ENCODE measurements at regions not wholly inside any gene's neighbourhood (a gene's known extent, or its start where the extent isn't known, plus 50 kb on each side); places are given as distances from the start of the nearest gene placed in this dataset.

DNA sequence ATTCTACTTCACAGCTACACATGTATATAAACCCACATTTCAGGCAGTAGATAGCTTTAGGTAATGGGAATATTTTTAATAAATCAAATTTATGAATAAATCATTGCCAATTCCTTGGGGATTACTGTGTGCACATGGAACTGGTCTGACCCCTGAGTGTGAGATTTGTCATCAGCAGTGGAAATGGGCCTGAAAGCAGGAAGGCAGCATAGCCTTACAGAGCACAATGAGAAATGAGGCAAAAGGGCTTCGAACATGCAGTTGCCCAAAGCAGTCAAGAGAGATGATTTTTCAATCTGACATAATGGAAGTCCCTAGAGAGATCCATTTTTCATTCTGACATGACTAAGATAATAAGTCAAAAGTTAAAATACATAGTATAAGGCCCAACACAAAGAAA lies 599.2 kb downstream of the TUSC7 start (continued):
- TF ChIP-seq, protein P1, sequence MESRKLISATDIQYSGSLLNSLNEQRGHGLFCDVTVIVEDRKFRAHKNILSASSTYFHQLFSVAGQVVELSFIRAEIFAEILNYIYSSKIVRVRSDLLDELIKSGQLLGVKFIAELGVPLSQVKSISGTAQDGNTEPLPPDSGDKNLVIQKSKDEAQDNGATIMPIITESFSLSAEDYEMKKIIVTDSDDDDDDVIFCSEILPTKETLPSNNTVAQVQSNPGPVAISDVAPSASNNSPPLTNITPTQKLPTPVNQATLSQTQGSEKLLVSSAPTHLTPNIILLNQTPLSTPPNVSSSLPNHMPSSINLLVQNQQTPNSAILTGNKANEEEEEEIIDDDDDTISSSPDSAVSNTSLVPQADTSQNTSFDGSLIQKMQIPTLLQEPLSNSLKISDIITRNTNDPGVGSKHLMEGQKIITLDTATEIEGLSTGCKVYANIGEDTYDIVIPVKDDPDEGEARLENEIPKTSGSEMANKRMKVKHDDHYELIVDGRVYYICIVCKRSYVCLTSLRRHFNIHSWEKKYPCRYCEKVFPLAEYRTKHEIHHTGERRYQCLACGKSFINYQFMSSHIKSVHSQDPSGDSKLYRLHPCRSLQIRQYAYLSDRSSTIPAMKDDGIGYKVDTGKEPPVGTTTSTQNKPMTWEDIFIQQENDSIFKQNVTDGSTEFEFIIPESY (IDR thresholded peaks at IDR 0.05; ENCODE audit: borderline replicate concordance, low read depth), result no peak

DNA sequence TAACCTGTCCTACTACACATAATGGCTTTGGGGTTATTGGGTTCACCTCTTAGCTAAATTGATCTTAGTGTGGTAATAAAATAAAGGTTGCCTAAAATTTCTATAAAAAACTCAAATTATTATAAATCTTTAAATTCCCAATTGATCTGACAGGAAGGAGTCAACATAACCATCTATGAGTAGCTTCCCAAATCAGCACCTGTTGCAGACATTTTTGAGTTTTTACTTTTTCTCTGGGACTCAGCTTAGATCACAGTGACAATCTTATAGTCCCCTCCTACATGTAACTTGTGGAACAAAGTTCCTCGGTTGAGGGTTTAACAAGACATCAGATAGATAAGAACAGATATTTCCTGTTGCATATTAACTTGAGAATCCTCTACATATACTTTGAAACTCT lies 601.0 kb downstream of the TUSC7 start:
- Histone ChIP-seq H3K27ac (ENCODE audit: low read depth in 2 of 2, low read length in 1 of 2) (no peak overlapping the region), H4K20me1 (ENCODE audit: insufficient read depth) (no peaks in the 10 kb centered on the region), H3K9ac (no peak overlapping the region), H3K79me2 (ENCODE audit: insufficient read depth) (no peaks in the 10 kb centered on the region), H3K36me3 (replicated peaks in 1 of 2; ENCODE audit: control insufficient read depth in 1 of 2, insufficient read depth in 2 of 2, low read length in 1 of 2) (no peaks in the 10 kb centered on the region), H3K9me3 (no peaks in the 10 kb centered on the region), H3K9me2 (no peaks in the 10 kb centered on the region), H3F3A (replicated peaks; ENCODE audit: insufficient read depth) (no peaks in the 10 kb centered on the region), H3K27me3 (ENCODE audit: insufficient read depth) (no peaks in the 10 kb centered on the region), H3K4me1 (ENCODE audit: control insufficient read depth in 1 of 2, insufficient read depth in 2 of 2, low read depth in 1 of 2, low read length in 1 of 2) (no peaks in the 10 kb centered on the region; a peak in 1 of 4 replicates), H3K4me2 (no peak overlapping the region), H3K4me3 (ENCODE audit: low read depth in 2 of 2, low read length in 1 of 2) (no peak overlapping the region), H2AFZ (ENCODE audit: low read depth) (no peak overlapping the region)
- ChIA-PET CTCF (interaction anchor here (0.5 kb wide), 1 partner anchor 17 kb away, joined by 3 read pairs; no protein-coding TSS in a partner anchor), POLR2A (no interaction called here)
- WGBS (ENCODE audit: low lambda C conversion rate), result 79% methylated on average over 1 of the region's 1 CpG
- DNase-seq, result no peak
- TF ChIP-seq, protein P2, sequence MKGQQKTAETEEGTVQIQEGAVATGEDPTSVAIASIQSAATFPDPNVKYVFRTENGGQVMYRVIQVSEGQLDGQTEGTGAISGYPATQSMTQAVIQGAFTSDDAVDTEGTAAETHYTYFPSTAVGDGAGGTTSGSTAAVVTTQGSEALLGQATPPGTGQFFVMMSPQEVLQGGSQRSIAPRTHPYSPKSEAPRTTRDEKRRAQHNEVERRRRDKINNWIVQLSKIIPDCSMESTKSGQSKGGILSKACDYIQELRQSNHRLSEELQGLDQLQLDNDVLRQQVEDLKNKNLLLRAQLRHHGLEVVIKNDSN (IDR thresholded peaks at IDR 0.05; ENCODE audit: borderline replicate concordance, low read depth), result no peak
- no peak for TF ChIP-seq JUND (IDR thresholded peaks at IDR 0.05)

DNA sequence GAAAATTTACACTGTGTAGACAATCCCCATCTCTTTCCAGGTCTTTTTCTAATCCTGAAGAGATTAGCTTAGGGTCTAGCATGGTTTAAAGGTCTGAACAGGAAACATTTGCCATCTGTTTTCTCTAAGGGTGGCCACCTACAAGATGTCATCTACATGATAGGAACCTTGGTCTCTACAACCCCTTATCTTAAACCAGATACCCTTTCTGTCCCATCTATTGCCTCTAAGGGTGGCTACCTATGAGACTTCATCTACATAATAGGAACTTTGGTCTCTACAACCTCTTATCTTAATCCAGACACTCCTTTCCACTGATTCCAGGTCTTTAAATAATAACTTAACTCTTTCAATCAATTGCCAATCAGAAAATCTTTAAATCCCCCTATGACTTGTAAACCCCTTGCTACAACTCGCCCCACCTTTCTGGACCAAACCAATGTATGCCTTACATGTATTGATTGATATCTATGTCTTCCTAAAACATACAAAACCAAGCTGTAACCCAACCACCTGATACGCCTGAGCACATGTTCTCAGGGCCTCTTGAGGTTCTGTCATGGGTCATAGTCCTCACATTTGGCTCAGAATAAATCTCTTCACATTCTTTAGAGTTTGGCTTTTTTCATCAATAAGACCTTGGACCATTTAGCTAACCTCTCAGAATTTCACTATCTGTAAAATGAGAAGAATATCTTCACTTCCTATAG lies 605.0 kb downstream of the TUSC7 start:
- no peak for DNase-seq

More for the DNA sequence above, 605.0 kb downstream of the TUSC7 start:
- Histone ChIP-seq H3K9ac (no peak overlapping the region), H3K79me2 (ENCODE audit: insufficient read depth) (no peaks in the 10 kb centered on the region), H3K4me2 (no peak overlapping the region), H3K4me1 (ENCODE audit: control insufficient read depth in 1 of 2, insufficient read depth in 2 of 2, low read depth in 1 of 2, low read length in 1 of 2) (no peaks in the 10 kb centered on the region), H3K36me3 (replicated peaks in 1 of 2; ENCODE audit: control insufficient read depth in 1 of 2, insufficient read depth in 2 of 2, low read length in 1 of 2) (no peaks in the 10 kb centered on the region), H2AFZ (ENCODE audit: low read depth) (no peak overlapping the region), H3F3A (replicated peaks; ENCODE audit: insufficient read depth) (no peaks in the 10 kb centered on the region), H3K4me3 (ENCODE audit: low read depth in 2 of 2, low read length in 1 of 2) (no peak overlapping the region), H4K20me1 (ENCODE audit: insufficient read depth) (no peaks in the 10 kb centered on the region), H3K27ac (ENCODE audit: low read depth in 2 of 2, low read length in 1 of 2) (no peak overlapping the region), H3K9me3 (no peaks in the 10 kb centered on the region), H3K27me3 (ENCODE audit: insufficient read depth) (no peaks in the 10 kb centered on the region), H3K9me2 (no peaks in the 10 kb centered on the region)
- TF ChIP-seq FOSL2 (IDR thresholded peaks at IDR 0.05; ENCODE audit: borderline replicate concordance, low read depth), result no peak
- TF ChIP-seq SMC3 (IDR thresholded peaks at IDR 0.05; ENCODE audit: low read depth, low read length), result no peak
- no peak for TF ChIP-seq YY1 (IDR thresholded peaks at IDR 0.05; ENCODE audit: low read depth)
- no peak for TF ChIP-seq SIN3A (IDR thresholded peaks at IDR 0.05; ENCODE audit: borderline replicate concordance, low read depth, low read length)
- no peak for TF ChIP-seq MEF2A (IDR thresholded peaks at IDR 0.05; ENCODE audit: borderline replicate concordance, low read depth)
- TF ChIP-seq FOXM1 (IDR thresholded peaks at IDR 0.05; ENCODE audit: low read depth), result no peak
- no peak for TF ChIP-seq ELF1 (IDR thresholded peaks at IDR 0.05)
- no peak for TF ChIP-seq JUND (IDR thresholded peaks at IDR 0.05)
- no peak for TF ChIP-seq RAD21 (IDR thresholded peaks at IDR 0.05; ENCODE audit: low read length)
- no peak for TF ChIP-seq NFIC (IDR thresholded peaks at IDR 0.05; ENCODE audit: borderline replicate concordance)
- no peak for TF ChIP-seq RCOR1 (IDR thresholded peaks at IDR 0.05; ENCODE audit: low read length)
- ChIA-PET POLR2A (no interaction called here), CTCF (interaction anchor here (0.7 kb wide), 1 partner anchor 72 kb away, joined by 3 read pairs; no protein-coding TSS in a partner anchor)
- WGBS (ENCODE audit: low lambda C conversion rate), result 24% methylated on average over 2 of the region's 2 CpGs
